ENCODE measurements at regions not wholly inside any gene's neighbourhood (a gene's known extent, or its start where the extent isn't known, plus 50 kb on each side); places are given as distances from the start of the nearest gene placed in this dataset.

GRCh38 chr13:109945206-109945960, 159.0 kb upstream of the IRS2 start:
- TF ChIP-seq, protein P1, sequence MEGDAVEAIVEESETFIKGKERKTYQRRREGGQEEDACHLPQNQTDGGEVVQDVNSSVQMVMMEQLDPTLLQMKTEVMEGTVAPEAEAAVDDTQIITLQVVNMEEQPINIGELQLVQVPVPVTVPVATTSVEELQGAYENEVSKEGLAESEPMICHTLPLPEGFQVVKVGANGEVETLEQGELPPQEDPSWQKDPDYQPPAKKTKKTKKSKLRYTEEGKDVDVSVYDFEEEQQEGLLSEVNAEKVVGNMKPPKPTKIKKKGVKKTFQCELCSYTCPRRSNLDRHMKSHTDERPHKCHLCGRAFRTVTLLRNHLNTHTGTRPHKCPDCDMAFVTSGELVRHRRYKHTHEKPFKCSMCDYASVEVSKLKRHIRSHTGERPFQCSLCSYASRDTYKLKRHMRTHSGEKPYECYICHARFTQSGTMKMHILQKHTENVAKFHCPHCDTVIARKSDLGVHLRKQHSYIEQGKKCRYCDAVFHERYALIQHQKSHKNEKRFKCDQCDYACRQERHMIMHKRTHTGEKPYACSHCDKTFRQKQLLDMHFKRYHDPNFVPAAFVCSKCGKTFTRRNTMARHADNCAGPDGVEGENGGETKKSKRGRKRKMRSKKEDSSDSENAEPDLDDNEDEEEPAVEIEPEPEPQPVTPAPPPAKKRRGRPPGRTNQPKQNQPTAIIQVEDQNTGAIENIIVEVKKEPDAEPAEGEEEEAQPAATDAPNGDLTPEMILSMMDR (conservative IDR thresholded peaks at IDR 0.05; ENCODE audit: low read depth, low read length) = no peak
- peak; percentile 85 for DNase-seq (ENCODE audit: low read depth)
- H3K4me3 ChIP-seq (ENCODE audit: low read depth, low read length) = no peak overlapping the region

- DNase-seq (ENCODE audit: low read depth) = peak; percentile 38
- H3K4me3 ChIP-seq (ENCODE audit: low read depth, low read length) = no peak overlapping the region
- TF ChIP-seq, protein P1 (conservative IDR thresholded peaks at IDR 0.05; ENCODE audit: low read depth, low read length) = no peak
Measured at GRCh38 chr13:109941951-109942350, 155.6 kb upstream of the IRS2 start.

DNA sequence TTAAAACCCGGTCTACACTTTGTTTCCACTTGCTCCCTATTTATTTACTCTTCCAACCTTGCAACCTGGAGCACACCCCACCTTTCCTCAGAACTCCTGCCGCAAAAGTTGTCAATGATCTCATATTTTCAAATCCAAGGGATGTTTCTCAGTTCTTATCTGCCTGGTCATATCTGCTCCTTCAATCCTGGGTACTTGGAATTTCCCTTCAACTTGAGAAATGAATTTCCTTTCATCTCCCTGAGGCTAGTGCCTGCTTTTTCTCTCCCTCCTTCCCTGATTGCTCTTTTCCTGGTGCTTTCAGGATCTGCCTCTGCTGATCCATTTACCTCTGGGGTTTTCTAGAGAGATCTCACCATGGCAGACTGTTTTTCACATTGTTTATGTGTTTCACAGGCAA, 154.8 kb upstream of the IRS2 start:
- H3K4me3 ChIP-seq (ENCODE audit: low read depth, low read length) = no peak overlapping the region
- TF ChIP-seq, protein P1 (conservative IDR thresholded peaks at IDR 0.05; ENCODE audit: low read depth, low read length) = no peak
- peak; percentile 11 for DNase-seq (ENCODE audit: low read depth)

GRCh38 chr13:109940637-109941036, 154.3 kb upstream of the IRS2 start:
- DNase-seq (ENCODE audit: low read depth) = no peak
- H3K4me3 ChIP-seq (ENCODE audit: low read depth, low read length) = no peak overlapping the region
- TF ChIP-seq, protein P1 (conservative IDR thresholded peaks at IDR 0.05; ENCODE audit: low read depth, low read length) = no peak

GRCh38 chr13:109939838-109940237, 153.5 kb upstream of the IRS2 start:
- TF ChIP-seq, protein P1 (conservative IDR thresholded peaks at IDR 0.05; ENCODE audit: low read depth, low read length) = no peak
- no peak overlapping the region for H3K4me3 ChIP-seq (ENCODE audit: low read depth, low read length)
- no peak for DNase-seq (ENCODE audit: low read depth)

DNA sequence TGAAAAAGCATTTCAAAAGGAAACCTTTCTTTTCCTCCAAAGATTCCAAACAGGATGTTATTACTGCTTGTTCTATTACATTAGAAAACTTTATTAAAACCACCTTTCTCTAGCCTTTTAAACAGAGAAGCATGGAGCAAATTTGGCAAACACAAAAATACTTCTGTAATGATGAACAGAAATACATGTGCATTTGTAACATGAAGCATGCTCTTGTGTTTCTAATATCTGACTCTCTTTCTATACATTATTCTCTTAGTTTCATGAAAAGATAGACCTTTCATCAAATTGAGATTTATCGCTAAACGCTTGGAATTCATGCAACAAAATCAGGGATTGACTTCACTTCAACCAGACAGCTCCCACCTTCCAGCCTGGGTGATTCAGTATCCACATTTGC, 152.8 kb upstream of the IRS2 start:
- TF ChIP-seq, protein P1 (conservative IDR thresholded peaks at IDR 0.05; ENCODE audit: low read depth, low read length) = no peak
- DNase-seq (ENCODE audit: low read depth) = no peak

More for the DNA sequence above, 152.8 kb upstream of the IRS2 start:
- H3K4me3 ChIP-seq (ENCODE audit: low read depth, low read length) = no peak overlapping the region
